NCI-H1092 (cell line): ENCODE measurements at regions not wholly inside any gene's neighbourhood (a gene's known extent, or its start where the extent isn't known, plus 50 kb on each side); places are given as distances from the start of the nearest gene placed in this dataset.

Experiments
- DNase-seq: peaks from one replicate; lab custom pipeline; 2025; lab: John Stamatoyannopoulos, UW

DNA sequence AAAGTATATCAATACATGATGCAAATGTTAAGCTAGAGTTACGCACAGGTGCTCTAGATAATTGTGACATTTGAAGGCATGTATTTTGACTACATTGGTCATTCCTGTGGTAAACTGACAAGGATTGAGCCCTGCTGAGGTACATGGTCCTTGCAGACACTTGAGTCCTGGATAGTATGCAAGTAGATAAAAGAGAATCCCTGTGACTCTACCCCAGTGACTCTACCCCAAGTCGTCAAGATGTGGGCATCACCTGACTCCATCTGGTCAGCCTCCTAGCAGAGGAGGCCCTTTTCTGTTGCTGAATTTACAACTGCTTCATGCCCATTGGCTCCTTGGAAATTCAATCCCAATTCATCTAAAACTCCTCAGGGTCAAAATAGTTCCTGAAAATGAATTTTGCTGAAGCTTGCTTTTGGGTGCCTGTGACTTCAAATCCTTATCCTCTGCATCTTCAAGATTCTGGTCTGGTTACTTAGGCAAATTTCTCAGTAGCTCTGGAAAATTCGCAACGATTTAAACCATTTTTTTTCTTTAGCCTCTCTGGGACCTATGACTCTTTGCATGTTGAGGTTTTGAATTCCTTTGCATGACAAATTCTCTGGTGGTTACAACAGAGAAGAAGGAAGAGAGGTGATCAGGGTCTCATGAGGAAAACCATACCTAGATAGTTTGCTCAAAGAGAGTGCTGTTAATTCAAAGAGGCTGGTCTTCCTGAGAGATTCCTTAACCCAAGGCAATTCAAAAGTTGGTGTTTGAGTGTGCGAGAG lies 422.1 kb downstream of the FGF9 start:
- no peak for DNase-seq

DNA sequence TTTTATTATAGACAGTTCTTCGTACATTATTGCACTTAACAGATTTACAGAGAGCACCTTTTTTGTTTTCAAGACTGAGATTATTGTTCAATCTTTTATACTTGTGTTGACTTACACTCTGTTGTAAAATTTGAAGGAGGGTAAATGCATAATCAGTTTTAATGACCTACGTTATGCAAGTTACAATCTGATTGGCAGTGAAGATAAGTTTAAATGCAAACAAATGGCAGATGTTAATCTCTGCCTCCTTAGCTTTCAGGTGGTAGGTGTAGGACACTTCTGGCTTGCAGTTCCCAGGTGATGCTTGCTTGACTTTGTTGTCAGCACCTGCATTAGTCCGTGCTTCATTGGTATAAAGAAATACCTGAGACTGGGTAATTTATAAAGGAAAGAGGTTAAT lies 424.9 kb downstream of the FGF9 start:
- no peak for DNase-seq

DNA sequence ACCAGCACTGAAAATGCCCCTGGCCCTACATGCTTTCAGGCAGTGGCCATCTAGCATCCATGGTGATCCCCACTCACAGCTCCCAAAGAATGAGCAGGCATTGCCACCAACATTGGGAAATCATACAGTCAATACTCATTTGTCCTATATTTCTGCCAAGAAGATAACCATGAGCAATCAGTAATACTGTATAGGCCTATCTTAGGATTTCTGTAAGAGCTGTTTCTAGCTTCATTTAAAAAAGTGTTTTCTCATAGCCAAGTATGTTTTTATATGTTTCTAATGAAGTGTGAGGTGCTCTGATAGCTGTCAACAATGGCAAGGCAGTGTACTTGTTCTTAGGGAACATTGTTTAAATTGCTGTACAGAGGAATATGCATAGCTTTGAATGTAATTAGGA lies 428.7 kb downstream of the FGF9 start:
- no peak for DNase-seq

DNA sequence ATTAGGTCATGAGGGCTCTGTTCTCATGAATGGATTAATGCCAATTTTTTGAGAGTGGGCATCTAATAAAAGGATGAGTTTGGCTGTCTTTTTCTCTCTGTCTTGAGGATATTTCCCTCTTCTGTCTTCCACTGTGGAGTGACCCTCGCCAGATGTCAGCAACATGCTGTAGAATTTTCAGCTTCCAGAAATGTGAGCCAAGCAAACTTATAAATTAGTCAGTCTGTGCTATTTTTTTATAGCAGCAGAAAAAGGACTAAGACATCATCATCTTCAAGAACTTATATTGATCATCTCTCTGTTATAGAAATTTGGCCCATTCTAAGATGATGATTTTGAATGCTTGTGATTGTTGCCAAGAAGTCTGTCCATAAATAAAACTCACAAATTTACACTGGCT lies 431.4 kb downstream of the FGF9 start:
- no peak for DNase-seq

DNA sequence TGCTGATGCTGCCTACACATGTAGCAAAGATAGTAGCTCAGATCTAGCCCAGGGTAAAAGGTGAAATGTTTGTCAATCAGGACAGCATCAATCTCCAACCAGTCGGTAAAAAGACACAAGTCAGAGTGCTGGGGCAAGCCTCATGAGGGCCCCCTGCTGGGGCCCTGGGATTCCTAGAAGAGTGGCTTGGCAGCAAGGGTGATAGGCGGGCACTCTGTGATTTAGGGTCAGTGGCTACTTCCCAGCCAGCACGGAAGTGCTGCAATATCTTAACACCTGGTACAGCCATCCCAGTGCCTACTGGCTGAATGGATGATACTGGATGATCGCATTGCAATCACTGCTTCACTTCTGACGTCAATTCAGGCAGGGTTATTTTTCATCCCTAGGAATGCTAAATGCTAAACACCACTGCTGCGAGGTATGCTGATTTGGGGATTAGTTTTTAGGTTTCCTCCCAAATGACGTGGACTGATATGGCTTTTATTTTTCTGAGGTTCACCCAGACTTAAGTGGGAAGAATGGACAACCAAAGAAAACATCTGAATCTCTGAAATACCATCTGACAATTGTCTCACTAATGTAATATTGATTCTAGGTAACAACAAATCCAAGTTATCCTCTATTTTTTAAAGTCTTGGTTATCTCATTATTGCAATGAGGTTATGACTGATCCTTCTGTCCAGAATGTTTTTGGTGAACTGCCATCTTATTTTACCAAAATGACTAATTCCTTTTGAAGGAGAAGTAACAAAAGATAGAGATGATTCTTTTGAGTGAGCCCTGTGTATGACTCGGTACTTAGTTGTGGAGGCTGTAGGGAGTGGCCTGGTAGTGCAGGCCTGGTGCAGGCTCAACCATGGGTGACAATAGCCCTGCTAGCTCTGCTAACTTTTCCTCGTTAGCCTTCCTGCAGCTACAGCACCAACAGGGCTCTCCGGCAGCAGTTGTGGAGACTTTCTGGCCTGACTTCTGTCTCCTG lies 432.5 kb downstream of the FGF9 start:
- DNase-seq, result no peak

DNA sequence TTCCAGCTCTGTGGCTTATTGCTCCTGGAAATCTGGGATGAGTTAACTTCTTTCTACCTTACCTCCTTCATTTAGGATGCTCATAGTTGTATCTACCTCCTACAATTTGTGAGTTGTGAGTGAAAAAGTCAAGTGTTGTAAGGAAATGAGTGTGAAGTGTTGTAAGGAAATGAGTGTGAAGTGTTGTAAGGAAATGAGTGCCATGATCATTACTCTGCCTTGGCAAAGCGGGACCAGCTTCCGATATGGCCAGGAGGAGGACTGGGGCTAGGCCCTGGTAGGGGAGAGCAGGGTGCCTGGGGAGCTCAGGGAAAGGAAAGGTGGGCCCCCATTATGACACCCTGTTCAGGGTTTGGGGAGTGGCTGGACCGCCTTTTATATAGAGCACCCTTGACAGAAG lies 435.2 kb downstream of the FGF9 start:
- DNase-seq, result no peak

DNA sequence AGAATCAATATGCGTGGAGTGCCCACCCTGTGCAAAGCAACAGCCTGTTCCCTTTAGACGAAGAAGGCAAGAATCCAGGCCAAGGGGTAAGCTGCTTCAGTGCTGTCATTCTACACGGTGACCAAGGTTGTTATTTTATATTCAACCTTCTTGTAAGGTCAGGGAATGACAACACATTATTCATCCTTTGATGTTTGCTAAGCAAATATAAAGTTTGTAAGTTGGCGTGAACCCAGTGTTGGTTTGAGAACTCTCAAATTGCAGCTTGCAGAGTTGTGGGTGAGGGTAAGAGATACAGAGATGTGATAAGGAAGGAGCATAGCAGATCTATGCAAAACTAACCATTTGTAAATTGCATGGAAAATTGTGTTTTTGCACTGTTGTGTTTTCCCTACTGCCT lies 436.7 kb downstream of the FGF9 start:
- DNase-seq, result no peak

DNA sequence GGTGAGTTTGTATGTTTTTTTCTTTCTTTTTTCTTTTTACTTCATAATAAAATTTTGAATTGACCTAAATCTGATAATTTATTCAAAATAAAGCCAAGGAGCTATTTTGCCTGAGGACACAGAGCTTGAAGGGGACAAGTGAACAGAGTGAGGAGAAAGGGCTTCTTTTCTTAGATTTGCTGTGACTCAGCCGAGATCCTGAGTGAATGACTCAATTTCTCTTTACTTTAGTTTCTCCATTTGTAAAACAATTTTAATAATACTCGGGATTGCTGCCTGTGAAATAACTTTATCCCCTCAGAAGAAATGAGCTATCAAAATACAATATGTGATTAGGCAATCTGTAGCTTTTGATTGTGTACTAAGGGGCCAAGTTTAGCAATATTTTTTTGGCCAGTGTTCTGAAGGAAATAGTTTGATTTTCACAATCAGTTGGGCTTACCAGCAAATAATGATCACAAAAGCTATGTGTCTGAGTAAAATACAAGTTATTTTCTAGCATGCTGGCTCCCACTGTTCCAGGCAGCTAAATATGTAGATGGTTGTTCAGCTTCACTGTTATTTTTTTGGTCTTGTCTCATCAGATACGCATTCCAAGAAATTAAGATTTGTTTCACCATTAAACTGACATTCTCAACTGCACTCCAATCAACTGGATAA lies 437.5 kb downstream of the FGF9 start:
- DNase-seq, result no peak

DNA sequence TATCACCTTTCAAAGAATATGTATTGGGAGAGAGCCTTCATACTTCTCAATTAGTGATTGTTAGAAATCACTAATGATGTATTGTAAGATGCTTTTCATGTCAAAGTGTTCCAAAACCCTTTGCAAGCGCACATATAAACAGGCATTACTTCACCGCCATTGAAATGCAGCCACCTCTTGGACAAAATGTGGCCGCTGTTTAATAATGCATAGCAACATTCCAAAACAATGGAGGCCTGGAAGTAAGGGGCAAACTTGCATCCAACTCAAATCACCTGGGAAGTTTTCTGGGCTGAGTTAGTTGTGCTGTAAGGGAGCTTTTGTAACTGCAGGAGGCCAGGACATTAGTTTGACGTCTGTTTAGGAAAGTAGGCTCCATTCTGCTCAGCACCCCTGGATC lies 438.1 kb downstream of the FGF9 start:
- DNase-seq, result no peak

DNA sequence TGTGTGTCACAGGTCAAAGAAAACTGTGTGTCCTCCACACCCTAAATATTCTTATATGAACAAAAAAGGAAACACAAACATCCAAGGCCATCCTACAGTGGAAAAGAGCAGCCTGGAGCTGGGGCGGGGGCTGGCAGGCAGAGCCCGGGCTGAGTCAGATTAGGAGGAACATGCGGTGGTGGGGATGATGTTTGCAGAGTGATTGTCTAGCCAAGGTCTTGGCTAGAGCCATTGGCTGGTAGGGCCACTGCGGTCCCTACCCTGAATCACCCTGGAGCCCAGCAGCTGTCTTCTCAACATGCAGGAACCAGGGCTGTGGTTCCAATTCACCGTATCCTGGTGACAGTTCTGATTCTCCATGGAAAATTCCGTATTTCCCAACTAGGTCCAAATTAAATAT lies 439.5 kb downstream of the FGF9 start:
- no peak for DNase-seq

DNA sequence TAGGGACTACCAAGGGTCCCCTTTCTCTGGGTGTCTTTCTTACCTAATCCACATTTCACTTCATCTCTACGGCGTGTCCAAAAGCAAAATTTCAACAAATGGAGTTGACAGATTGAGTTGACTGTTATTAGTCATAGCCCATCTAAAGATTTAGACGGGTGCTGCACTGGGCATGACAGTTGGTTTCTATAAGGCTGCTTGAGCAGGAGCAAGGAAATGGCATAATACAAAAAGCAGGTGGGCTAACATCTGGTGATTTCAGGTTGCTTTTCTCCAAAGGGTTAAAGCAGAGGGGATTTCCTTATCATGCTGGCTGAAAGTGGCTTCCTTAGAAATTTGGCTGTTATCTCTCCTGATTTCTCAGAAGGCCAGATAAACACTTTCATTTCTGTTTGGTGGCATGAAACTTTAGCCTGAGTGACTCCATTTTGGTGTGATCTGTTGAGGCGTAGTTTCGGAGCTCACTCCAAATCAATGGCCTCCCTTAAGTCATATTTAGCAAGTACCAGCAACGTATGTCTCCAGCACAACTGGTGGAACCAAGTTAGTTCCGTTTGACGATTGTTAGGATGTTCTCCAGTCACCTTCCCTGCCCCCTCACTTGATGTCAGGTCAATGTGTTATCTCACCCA lies 440.4 kb downstream of the FGF9 start:
- no peak for DNase-seq

DNA sequence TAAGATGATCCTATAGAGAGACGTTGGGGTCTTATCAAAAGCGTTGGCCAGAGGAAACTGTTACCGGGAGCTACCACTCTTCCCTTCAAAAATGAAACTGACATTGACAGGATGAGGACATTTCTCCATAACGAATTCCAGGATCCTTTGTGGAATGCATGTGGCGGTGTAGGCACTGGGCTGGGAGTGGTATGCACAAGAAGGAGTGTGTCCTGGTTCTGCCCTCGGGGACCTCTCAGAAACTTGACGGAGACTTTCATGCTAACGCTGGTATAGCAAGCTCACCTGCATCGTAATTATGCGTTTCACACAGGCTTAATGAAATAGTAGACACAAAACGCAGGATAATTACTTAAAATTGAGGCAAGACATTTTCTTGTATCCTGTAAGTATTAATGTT lies 441.1 kb downstream of the FGF9 start:
- DNase-seq, result no peak

DNA sequence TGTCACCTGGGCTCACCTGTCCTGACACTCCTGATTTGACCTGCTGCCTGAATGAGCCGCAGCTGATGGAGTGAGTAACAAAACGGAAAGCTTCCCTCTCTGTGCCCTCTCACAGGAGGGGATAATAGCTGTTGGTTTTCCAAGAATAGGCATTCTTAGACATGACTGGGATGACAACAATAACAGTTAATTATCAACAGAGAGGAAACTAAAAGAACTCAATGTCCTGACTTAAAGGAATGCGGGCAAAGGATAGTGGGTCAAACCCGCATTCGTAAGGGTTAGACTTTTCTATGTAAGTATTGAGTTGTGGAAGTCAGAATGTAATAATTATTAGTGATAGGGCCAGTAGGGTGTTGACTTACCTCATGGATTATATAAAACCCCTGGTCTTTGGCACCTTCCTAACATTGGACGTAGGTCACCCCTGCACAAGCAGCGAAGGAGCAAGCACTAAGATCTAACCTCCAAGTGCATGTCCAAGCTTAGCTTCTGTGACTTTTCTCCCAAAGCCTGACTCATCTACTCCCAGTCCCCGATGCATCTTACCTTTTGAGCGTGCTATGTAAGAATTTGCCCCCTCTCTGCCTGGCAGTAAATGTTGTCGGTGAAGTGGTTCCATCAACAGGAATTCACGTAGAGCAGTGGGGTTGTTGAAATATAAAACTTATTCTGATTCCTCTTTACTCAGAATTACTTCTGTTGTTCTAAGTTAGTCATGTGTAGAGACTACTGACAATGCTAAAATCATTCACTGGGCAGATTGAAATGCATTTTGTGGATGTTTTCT lies 442.3 kb downstream of the FGF9 start:
- no peak for DNase-seq

DNA sequence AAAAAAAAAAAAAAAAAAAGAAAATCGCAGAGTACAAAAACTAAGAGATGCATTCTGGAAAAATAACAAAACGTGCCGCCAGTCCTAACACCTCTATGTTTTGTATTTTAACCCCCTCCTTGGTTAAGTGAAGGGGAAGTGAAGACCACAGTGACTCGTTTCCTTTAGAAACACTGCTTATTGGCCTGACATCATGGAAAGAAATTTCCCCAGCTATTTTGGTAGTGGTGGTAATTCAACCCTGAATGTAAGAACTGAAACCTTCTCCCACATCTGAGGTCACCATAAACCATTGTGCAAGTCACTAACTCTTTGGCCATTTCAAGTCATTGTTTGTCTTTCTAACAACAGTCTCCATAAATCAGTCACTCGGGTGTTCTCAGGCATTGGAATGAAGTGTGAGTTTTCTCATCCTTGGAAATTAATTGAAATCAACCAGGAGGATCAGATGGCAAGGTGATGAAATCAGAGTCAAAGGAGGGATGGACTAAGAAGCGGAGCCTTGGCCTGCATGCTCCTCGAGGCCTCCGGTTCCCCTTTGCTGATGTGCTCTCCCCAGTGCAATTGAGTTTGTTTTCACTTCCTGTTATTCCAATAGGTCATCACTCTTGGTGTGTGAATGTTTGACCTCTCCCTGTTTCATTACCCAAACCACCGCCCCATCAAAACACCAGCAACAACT lies 443.9 kb downstream of the FGF9 start:
- DNase-seq, result no peak

DNA sequence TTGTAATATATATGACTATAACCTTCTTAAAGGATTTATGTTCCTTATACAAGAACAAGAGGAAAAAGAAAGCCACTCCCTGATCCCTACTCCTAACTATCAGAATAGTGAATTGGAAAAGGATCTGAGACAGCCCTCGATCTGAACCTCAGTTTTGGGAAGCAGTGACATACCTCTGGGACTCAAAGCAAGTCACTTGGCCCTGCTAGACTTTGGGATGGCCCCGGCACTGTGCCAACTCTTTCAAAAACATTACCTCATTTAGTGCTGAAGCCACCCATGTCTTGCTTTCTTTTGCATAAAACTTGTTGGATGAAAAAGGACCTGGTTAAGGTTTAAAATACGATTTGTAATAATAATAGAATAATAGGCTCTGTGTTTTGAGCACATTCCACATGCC lies 447.3 kb downstream of the FGF9 start:
- DNase-seq, result no peak

DNA sequence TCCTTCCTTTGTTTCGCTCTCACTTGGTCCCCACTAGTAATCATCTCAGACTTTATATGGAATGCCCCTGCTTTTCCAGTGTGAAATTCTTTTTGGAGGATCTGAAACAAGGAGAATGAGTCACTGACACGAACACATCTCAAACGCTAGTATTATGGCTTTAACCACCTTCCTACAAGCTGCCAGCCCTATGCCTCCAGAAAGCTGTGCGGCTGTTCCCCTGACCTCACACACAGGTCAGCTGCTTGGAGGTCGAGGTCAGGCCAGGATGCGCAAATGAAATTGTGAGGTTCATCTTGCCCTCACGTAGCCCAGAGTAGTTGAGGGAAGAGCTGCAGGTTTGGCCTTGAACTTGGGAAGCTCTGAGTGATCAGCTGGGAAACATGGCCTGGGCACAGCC lies 449.8 kb downstream of the FGF9 start:
- no peak for DNase-seq

DNA sequence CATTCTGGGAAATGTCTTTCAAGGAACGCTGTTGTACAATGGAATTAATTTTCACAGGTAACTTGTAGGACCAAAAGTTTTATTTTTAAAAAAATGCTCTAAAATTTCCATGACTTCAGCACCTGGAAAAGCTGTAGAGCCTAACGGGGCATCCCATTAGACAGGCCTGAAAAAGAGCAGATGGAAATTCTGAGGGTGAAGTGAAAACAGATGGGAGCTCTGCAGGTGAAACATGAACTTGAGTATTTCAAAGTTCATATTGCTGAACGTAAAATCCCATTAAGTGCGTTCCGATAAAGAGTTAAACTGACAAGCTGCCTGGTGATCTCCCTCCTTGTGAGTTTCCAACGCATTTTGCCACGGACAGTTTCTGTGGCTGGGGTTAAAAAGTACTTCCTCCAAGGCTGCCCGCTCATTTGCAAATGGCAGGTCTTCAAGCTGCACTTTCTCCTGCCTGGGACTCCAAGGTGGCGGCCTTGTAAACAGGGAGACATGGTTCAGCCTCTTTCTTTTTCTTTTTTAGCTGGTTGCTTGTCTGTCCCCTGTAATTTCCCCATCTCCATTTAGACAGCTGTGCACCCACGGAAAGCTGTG lies 450.4 kb downstream of the FGF9 start:
- no peak for DNase-seq

DNA sequence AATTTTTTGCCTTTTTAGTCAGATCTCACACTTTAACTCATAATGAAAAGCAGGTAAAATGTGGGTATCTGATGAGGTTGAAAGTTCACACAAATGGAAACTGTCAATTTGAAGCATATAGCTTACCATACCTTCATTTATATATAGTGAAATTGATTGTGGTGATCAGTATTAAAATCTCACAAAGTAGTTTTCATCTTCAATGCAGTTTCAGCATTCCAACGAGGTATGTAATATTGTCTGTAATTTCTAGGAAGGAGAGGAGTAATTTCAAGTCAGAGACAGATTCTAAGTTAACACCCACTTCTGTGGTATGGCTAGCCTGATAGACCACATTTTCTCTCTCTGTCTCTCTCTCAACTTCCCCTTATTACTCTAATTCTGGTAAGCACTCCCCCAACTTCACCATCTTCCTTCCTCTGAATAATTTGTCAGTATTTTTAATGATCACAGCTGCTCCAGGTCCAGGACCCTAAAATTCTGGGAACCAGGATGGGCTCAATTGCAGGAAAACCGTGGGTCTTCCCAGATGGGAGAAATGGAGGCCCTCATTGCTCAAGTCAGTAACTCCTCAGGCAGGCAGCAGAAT lies 455.7 kb downstream of the FGF9 start:
- no peak for DNase-seq

DNA sequence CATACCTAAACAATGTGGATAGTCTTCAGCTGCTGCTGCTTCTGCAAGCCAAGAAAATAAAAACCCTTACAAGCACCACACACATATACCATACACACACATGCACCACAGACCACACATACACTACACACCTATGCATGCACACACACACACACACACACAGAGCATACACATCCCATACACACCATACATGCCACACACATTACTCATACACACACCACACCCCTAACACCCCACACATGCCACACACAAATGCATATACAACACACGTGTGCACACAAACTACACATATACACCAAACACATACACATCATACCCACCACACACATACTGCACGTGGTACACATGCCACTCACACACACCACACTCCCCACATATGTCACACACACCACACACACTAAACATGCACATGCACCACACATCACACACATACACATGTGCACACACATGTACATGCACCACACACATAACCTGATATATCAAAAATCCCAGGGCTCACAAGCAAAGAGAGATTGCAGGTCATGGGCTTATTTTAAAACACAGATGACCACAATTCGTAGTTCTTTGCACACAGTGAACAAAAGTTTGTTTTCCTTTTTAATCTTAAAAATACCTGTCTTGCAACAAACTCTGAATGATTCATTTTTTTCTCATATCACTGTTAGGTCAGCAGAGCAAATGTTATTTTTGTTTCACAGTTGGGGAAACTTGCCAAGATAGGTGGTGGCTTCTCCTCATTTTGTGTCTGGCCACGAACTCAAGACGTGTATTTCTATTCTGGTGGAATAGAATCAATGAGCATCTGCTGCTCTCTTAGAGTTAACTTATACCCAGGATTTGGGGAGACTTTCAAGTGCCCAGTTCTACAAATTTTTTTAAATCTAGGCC lies 456.6 kb downstream of the FGF9 start:
- no peak for DNase-seq
